Neural progenitor cell (in vitro differentiated cells): ENCODE measurements at regions not wholly inside any gene's neighbourhood (a gene's known extent, or its start where the extent isn't known, plus 50 kb on each side); places are given as distances from the start of the nearest gene placed in this dataset.
"Not testable (repeated sequence)": the region's sequence is repeated elsewhere in the genome, so short reads cannot be mapped to it uniquely, and the experiment has no call there.

Experiments used
- EZH2 ChIP-seq: fragments of 200-600 bp; sonication (generic); IDR thresholded peaks from 2 replicates; pipeline ENCODE4 v1.6.1; 2017; ENCODE audit warnings: antibody characterized with exemption, mild to moderate bottlenecking, moderate library complexity
- EZH2phosphoT487 ChIP-seq: fragments of 200-600 bp; sonication (generic); IDR thresholded peaks from 2 replicates; pipeline ENCODE4 v1.6.1; 2017; ENCODE audit warnings: antibody characterized with exemption
- TF ChIP-seq, protein P1 (sequence below): fragments of 200-600 bp; sonication (generic); IDR thresholded peaks from 2 replicates; pipeline ENCODE4 v1.5.1; 2017; ENCODE audit warnings: antibody characterized with exemption, mild to moderate bottlenecking

DNA sequence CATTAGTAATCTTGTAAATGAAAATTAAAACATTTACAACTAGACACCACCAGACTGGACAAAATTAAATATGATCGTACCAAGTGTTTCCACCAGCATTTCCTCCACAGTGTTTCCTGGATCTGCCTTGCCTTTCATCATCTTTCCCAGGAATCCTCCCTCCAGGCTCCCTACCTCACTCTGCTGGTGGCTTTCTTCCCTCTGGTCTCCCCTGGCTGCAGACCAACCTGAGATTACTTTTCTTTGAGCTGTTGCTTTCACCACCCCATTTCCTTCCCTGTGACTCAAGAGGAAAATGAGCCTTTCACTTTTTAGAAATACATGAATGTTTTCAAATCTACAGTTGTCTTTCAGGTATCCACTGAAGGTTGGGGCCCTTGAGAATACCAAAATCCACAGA is 228.8 kb upstream of the NBPF12 start:
- TF ChIP-seq, protein P1, sequence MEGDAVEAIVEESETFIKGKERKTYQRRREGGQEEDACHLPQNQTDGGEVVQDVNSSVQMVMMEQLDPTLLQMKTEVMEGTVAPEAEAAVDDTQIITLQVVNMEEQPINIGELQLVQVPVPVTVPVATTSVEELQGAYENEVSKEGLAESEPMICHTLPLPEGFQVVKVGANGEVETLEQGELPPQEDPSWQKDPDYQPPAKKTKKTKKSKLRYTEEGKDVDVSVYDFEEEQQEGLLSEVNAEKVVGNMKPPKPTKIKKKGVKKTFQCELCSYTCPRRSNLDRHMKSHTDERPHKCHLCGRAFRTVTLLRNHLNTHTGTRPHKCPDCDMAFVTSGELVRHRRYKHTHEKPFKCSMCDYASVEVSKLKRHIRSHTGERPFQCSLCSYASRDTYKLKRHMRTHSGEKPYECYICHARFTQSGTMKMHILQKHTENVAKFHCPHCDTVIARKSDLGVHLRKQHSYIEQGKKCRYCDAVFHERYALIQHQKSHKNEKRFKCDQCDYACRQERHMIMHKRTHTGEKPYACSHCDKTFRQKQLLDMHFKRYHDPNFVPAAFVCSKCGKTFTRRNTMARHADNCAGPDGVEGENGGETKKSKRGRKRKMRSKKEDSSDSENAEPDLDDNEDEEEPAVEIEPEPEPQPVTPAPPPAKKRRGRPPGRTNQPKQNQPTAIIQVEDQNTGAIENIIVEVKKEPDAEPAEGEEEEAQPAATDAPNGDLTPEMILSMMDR, result not testable (repeated sequence)
- not testable (repeated sequence) for TF ChIP-seq EZH2, EZH2phosphoT487
